Neural cell (in vitro differentiated cells): ENCODE measurements at regions not wholly inside any gene's neighbourhood (a gene's known extent, or its start where the extent isn't known, plus 50 kb on each side); places are given as distances from the start of the nearest gene placed in this dataset.

ENCODE experiments used
- H2AFZ ChIP-seq: fragments of 200-600, 300-800 bp; sonication (generic), shearing (Covaris generic); 2 replicates; pipeline ENCODE4 v1.6.0; 2014; ENCODE audit warnings: low read depth, mild to moderate bottlenecking, antibody characterized with exemption, low read length, moderate library complexity
- H3F3A ChIP-seq: fragments of 200-600 bp; shearing (Covaris generic); 2 replicates; pipeline ENCODE4 v1.6.1; 2016; ENCODE audit warnings: mild to moderate bottlenecking, moderate library complexity, mixed read lengths, antibody characterized with exemption, low read length; ENCODE audit not compliant: insufficient read depth, poor library complexity, severe bottlenecking
- H3K27ac ChIP-seq: fragments of 200-600, 300-800 bp; sonication (generic), shearing (Covaris generic); 2 replicates; pipeline ENCODE4 v1.5.1; 2014; ENCODE audit warnings: mild to moderate bottlenecking, low read length, moderate library complexity
- H3K27me3 ChIP-seq: fragments of 300-800, 200-600 bp; sonication (generic), shearing (Covaris generic); 2 replicates; pipeline ENCODE4 v1.6.0; 2014; ENCODE audit warnings: mild to moderate bottlenecking, low read depth, low read length, moderate library complexity; ENCODE audit not compliant: insufficient read depth
- H3K36me3 ChIP-seq: fragments of 300-800, 200-600 bp; sonication (generic), shearing (Covaris generic); 2 replicates; pipeline ENCODE4 v1.5.1; 2014; ENCODE audit warnings: mild to moderate bottlenecking, antibody characterized with exemption, low read length, moderate library complexity; ENCODE audit not compliant: insufficient read depth
- H3K4me2 ChIP-seq: fragments of 300-800, 200-600 bp; sonication (generic), shearing (Covaris generic); 2 replicates; pipeline ENCODE4 v1.6.0; 2014; ENCODE audit warnings: mild to moderate bottlenecking, low read length
- H3K4me3 ChIP-seq: fragments of 300-800, 200-600 bp; sonication (generic), shearing (Covaris generic); 2 replicates; pipeline ENCODE4 v1.5.1; 2014; ENCODE audit warnings: mild to moderate bottlenecking, low read length, moderate library complexity
- H3K79me2 ChIP-seq: fragments of 200-600 bp; shearing (Covaris generic); replicated peaks from 2 replicates; pipeline ENCODE4 v1.6.0; 2014; ENCODE audit warnings: mild to moderate bottlenecking, low read length, moderate library complexity; ENCODE audit not compliant: insufficient read depth
- H3K9ac ChIP-seq: fragments of 300-800, 200-600 bp; sonication (generic), shearing (Covaris generic); 2 replicates; pipeline ENCODE4 v1.6.1; 2016; ENCODE audit warnings: mild to moderate bottlenecking, low read length, mixed read lengths
- H3K9me2 ChIP-seq: fragments of 200-600 bp; shearing (Covaris generic); 2 replicates; pipeline ENCODE4 v1.6.1; 2016; ENCODE audit warnings: mild to moderate bottlenecking, low read length, mixed read lengths; ENCODE audit not compliant: insufficient read depth
- H3K9me3 ChIP-seq: fragments of 200-600, 300-800 bp; sonication (generic), shearing (Covaris generic); 2 replicates; pipeline ENCODE4 v1.6.1; 2016; ENCODE audit warnings: mild to moderate bottlenecking, mixed run types, low read length, moderate library complexity, mixed read lengths
- H4K20me1 ChIP-seq: fragments of 200-600 bp; shearing (Covaris generic); 2 replicates; pipeline ENCODE4 v1.6.1; 2016; ENCODE audit warnings: mild to moderate bottlenecking, mixed run types; ENCODE audit not compliant: insufficient read depth
- EP300 ChIP-seq: fragments of 450-650 bp; conservative IDR thresholded peaks from 2 replicates; pipeline ENCODE4 v1.6.1; 2014; ENCODE audit warnings: antibody characterized with exemption, mild to moderate bottlenecking, moderate library complexity; ENCODE audit not compliant: poor library complexity, severe bottlenecking
- EZH2 ChIP-seq: fragments of 200-600, 300-800 bp; shearing (Covaris generic), sonication (generic); IDR thresholded peaks from 2 replicates; pipeline ENCODE4 v1.6.1; 2014; ENCODE audit warnings: antibody characterized with exemption, low read length, borderline replicate concordance, mild to moderate bottlenecking; ENCODE audit not compliant: insufficient read depth, poor library complexity, severe bottlenecking
- MXI1 ChIP-seq: fragments of 450-650 bp; conservative IDR thresholded peaks from 2 replicates; pipeline ENCODE4 v1.6.1; 2014; ENCODE audit warnings: antibody characterized with exemption, mild to moderate bottlenecking; ENCODE audit not compliant: poor library complexity, severe bottlenecking
- POLR2AphosphoS5 ChIP-seq: IDR thresholded peaks from 2 replicates; pipeline ENCODE4 v1.6.1; 2012
- RAD21 ChIP-seq: fragments of 450-650 bp; conservative IDR thresholded peaks from 2 replicates; pipeline ENCODE4 v1.6.1; 2014; ENCODE audit warnings: antibody characterized with exemption, mild to moderate bottlenecking, moderate library complexity
- SMC3 ChIP-seq: fragments of 450-650 bp; conservative IDR thresholded peaks from 2 replicates; pipeline ENCODE4 v1.6.1; 2014; ENCODE audit warnings: antibody characterized with exemption, mild to moderate bottlenecking, moderate library complexity; ENCODE audit not compliant: poor library complexity
- TAF1 ChIP-seq: IDR thresholded peaks from 2 replicates; pipeline ENCODE4 v1.6.1; 2012; ENCODE audit warnings: low read depth
- TF ChIP-seq, protein P1 (sequence below): fragments of 450-650 bp; IDR thresholded peaks from 2 replicates; pipeline ENCODE4 v1.5.1; 2014; ENCODE audit warnings: antibody characterized with exemption, mild to moderate bottlenecking, moderate library complexity; ENCODE audit not compliant: poor library complexity, severe bottlenecking
- TF ChIP-seq, protein P2 (sequence below): IDR thresholded peaks from 2 replicates; pipeline ENCODE4 v1.6.1; 2012; ENCODE audit warnings: borderline replicate concordance

DNA sequence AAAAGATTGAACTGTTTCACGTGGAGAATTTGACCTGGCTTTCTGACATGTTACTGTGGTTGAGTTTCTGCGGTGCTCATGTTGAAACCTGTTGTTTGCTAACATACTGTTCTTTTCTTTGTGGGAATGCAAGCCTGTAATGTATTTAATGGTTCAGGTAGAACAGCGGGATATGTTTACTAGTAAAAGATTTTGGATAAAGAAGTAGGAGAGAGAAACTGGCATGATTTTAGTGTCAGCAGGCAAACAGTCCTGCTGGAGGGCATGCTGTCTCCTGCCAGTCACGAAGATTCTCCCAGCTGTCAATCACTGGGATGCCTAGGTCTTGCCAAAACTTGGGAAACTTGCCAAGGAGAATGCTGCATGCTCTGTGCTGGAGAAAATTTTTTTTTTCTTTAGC is 263.5 kb downstream of the TAF11L14 start:
- H3K79me2 ChIP-seq, result no peaks in the 10 kb centered on the region
- H3K36me3 ChIP-seq, result no peaks in the 10 kb centered on the region
- H3K27me3 ChIP-seq, result no peaks in the 10 kb centered on the region
- no peak overlapping the region for H3K27ac ChIP-seq
- H3K9me2 ChIP-seq, result no peaks in the 10 kb centered on the region
- H2AFZ ChIP-seq, result no peak overlapping the region
- H3K9ac ChIP-seq, result no peak overlapping the region
- H3F3A ChIP-seq, result no peaks in the 10 kb centered on the region
- no peaks in the 10 kb centered on the region for H4K20me1 ChIP-seq
- TF ChIP-seq EZH2 (no peak), TAF1 (no peak), RAD21 (no peak), POLR2AphosphoS5 (no peak), EP300 (no peak), SMC3 (no peak), MXI1 (no peak)
- TF ChIP-seq, protein P1, sequence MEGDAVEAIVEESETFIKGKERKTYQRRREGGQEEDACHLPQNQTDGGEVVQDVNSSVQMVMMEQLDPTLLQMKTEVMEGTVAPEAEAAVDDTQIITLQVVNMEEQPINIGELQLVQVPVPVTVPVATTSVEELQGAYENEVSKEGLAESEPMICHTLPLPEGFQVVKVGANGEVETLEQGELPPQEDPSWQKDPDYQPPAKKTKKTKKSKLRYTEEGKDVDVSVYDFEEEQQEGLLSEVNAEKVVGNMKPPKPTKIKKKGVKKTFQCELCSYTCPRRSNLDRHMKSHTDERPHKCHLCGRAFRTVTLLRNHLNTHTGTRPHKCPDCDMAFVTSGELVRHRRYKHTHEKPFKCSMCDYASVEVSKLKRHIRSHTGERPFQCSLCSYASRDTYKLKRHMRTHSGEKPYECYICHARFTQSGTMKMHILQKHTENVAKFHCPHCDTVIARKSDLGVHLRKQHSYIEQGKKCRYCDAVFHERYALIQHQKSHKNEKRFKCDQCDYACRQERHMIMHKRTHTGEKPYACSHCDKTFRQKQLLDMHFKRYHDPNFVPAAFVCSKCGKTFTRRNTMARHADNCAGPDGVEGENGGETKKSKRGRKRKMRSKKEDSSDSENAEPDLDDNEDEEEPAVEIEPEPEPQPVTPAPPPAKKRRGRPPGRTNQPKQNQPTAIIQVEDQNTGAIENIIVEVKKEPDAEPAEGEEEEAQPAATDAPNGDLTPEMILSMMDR, result no peak
- TF ChIP-seq, protein P2, sequence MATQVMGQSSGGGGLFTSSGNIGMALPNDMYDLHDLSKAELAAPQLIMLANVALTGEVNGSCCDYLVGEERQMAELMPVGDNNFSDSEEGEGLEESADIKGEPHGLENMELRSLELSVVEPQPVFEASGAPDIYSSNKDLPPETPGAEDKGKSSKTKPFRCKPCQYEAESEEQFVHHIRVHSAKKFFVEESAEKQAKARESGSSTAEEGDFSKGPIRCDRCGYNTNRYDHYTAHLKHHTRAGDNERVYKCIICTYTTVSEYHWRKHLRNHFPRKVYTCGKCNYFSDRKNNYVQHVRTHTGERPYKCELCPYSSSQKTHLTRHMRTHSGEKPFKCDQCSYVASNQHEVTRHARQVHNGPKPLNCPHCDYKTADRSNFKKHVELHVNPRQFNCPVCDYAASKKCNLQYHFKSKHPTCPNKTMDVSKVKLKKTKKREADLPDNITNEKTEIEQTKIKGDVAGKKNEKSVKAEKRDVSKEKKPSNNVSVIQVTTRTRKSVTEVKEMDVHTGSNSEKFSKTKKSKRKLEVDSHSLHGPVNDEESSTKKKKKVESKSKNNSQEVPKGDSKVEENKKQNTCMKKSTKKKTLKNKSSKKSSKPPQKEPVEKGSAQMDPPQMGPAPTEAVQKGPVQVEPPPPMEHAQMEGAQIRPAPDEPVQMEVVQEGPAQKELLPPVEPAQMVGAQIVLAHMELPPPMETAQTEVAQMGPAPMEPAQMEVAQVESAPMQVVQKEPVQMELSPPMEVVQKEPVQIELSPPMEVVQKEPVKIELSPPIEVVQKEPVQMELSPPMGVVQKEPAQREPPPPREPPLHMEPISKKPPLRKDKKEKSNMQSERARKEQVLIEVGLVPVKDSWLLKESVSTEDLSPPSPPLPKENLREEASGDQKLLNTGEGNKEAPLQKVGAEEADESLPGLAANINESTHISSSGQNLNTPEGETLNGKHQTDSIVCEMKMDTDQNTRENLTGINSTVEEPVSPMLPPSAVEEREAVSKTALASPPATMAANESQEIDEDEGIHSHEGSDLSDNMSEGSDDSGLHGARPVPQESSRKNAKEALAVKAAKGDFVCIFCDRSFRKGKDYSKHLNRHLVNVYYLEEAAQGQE, result no peak
- no peak overlapping the region for H3K4me2 ChIP-seq
- H3K9me3 ChIP-seq, result no peaks in the 10 kb centered on the region
- no peak overlapping the region for H3K4me3 ChIP-seq

DNA sequence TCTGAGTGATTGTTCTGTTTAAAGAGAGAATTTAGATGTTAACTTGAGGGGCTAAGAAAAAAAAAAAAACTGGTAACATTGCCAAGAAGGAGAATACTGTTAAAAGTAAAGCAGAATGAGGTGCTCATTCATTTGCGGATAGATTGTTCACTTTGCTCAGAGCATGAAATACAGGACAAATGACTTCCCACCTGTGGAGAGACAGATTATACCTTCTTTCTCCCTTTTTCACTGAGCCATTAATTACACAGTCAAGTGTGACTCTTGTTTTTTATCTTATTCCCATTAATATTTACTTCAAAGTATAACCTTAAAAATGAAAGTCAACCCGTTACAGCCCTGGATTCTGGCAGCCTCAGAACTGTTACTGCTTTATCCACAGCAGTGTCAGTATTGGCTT is 264.5 kb downstream of the TAF11L14 start:
- Histone ChIP-seq H4K20me1 (no peaks in the 10 kb centered on the region), H2AFZ (no peak overlapping the region), H3F3A (no peaks in the 10 kb centered on the region), H3K79me2 (no peaks in the 10 kb centered on the region), H3K27ac (no peak overlapping the region), H3K4me2 (no peak overlapping the region), H3K4me3 (no peak overlapping the region), H3K27me3 (no peaks in the 10 kb centered on the region), H3K9me2 (no peaks in the 10 kb centered on the region), H3K36me3 (no peaks in the 10 kb centered on the region), H3K9me3 (no peaks in the 10 kb centered on the region), H3K9ac (no peak overlapping the region)
- no peak for TF ChIP-seq TAF1
- no peak for TF ChIP-seq MXI1
- TF ChIP-seq RAD21, result no peak
- TF ChIP-seq, protein P2, result no peak
- no peak for TF ChIP-seq SMC3
